Pulmonary artery endothelial cell (primary cell): ENCODE measurements at regions not wholly inside any gene's neighbourhood (a gene's known extent, or its start where the extent isn't known, plus 50 kb on each side); places are given as distances from the start of the nearest gene placed in this dataset.
"Not testable (repeated sequence)": the region's sequence is repeated elsewhere in the genome, so short reads cannot be mapped to it uniquely, and the experiment has no call there.

Experiments
- DNase-seq: peaks from one replicate; pipeline ENCODE4 v3.0.0-alpha.2; 2011; ENCODE audit warnings: low read depth, low spot score

GRCh38 chr6:44037847-44038542 is 89.3 kb downstream of the MRPL14 start:
- no peak for DNase-seq

DNA sequence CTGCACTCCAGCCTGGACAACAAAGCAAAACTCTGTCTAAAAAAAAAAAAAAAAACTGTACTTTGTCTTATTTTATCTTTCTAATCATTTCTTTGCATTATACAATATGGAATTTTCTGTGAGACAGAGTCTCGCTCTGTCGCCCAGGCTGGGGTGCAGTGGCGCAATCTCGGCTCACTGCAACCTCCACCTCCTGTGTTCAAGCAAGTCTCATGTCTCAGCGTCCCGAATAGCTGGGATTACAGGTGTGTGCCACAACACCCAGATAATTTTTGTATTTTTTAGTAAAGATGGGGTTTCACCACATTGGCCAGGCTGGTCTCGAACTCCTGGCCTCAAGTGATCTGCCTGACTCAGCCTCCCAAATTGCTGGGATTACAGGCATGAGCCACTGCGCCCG is 90.0 kb downstream of the MRPL14 start:
- not testable (repeated sequence) for DNase-seq

GRCh38 chr6:44036699-44037101 is 90.6 kb downstream of the MRPL14 start:
- DNase-seq = no peak

DNA sequence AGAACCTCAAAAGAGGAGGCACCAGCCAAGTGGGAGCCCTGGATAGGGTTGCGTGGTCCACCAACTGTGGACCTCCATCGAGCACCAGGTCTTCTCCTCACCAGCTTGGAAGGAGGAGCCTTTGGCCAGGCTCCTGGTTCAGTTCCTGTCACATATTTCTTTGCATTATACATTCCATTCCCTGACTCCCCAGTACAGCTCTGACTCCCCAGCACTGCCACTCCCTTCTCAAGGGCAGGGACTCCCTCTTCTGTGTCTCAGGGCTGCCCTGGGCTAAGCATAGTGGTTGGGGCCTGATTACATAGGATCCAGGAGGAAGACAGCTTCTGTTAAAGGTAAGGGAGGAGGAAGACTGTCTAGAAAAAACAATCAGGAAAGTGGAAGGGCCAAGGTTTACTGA is 91.1 kb downstream of the MRPL14 start:
- no peak for DNase-seq

- DNase-seq = no peak
Observed at GRCh38 chr6:44035621-44036020, 91.6 kb downstream of the MRPL14 start.

GRCh38 chr6:44034931-44035345 is 92.3 kb downstream of the MRPL14 start:
- no peak for DNase-seq

- no peak for DNase-seq
Observed at GRCh38 chr6:44034391-44034861, 92.8 kb downstream of the MRPL14 start.

DNA sequence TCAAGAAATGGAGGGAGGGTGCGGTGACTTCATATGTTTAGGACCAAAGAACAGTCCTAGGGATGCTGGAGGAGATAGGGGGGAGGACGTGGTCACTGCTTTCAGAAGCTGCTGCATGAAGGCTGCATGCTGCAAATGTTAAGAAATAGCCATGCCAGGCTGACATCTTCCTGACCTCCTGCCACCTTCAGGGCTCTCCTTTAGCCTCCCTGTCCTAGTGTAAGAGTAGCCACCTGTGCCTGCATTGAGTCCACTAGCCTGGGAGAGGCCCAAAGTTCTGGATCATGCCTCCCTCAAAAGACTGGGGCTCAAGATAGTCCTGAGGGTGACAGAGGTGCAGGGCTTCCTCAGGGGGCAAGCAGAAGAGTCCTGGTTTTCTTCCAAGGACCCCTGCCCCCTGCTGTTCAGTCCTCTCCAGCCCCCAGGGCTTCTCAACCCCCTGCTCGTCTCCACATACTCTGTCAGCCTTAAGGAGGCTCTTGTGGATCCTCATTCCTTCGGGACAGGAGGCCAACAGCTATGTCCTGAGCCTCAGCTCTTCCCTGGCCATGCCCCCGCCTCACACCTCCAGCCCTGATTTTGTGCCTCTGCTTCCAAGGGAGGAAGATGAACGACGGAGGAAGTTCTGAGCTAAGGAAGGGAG is 96.3 kb downstream of the MRPL14 start:
- no peak for DNase-seq

- DNase-seq = no peak
Observed at GRCh38 chr6:44029444-44030185, 97.6 kb downstream of the MRPL14 start.

GRCh38 chr6:44028789-44029310 is 98.4 kb downstream of the MRPL14 start:
- DNase-seq = no peak

DNA sequence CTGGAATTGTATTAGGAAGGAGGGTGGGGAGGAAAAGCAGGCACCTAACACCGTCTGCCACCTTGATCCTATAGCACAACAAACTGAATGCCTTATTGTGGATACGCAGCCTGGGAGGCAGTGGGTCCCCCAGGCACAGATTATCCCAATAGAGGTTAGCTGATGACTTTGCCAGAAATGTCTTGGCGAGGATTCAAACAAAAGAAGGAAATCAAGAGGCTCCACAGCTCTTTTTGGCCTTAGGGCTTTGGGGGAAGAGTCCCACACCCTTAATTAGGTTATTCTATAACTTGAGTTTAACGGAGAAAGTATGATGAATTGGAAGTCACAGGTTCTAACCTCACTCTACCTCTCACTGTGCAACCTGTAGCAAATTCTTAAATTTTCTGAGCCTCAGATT is 102.0 kb downstream of the MRPL14 start:
- DNase-seq = no peak

DNA sequence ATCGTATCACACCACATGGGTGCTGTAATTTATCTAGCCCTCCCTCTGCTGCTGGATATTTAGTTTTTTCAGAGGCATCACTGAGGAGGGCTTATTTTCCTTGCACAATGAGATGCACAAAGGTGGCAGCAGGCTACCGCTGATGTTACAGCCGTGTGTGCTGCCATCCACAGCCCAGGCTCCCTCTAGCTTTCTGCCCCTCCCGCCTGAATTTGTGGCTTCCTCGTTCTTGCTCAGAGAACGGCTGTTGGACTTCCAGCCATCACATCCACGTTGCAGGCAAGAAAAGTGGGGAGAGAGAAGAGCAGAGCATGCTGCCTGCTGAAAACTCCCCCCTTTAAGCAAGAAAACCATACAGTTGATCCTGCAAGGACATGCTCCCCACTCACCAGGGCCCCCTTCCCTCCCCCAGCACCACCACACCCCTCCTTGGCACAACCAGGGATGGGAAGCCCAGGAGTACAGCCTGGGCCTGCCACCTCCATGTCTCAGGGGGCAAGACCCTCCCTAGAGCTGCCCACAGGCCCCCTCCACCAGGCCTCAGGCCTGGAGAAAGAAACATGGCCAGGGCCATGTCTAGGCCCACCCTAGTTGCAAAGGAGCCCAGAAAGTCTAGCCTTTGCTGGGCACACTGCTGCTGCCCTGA is 102.6 kb downstream of the MRPL14 start:
- DNase-seq = no peak

- no peak for DNase-seq
Observed at GRCh38 chr6:44023586-44024454, 103.4 kb downstream of the MRPL14 start.

GRCh38 chr6:44022671-44023352 is 104.4 kb downstream of the MRPL14 start:
- no peak for DNase-seq

DNA sequence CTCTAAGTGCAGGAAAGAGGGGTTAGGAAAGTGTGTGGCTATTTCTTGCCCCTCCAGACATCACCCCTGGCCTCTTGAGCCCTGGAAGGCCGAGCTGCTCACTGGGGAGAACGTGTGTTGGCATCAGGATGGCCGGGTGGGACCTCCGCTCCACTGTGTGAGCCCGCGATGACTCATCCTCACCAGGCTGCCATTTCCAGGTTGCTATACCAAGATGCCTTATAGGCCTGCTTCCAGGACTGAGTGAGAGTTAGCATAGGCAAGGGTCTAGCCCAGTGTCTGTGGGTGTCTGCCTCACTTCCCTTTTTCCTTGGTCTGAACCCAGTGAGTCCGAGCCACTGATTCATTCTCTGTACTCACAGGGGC is 105.0 kb downstream of the MRPL14 start:
- no peak for DNase-seq

DNA sequence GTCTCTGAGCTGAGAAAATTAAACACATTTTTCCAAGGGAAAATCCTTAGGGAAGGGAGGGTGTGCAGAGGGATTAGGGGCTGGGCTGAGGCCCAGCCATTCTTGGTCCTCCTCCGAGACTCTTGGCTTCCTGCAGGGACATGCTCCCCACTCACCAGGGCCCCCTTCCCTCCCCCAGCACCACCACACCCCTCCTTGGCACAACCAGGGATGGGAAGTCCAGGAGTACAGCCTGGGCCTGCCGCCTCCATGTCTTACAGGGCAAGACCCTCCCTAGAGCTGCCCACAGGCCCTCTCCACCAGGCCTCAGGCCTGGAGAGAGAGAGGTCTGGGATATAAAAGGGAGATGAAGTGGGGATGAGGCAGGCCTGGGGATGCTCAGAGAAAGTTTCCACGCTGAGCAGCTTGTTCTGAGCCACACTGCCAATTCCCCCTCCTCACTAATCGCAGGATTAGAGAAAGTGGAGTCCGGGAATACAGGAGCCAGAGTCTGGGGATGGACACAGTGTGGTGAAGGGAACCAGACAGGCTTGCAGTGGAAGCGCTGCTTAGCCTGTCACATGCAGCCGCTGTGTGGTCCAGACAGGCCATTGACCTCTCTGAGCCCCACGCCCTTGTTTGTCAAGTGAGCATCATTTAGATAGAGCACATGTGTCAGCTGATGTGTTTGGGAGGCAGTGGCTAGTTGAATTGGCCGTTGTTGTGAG is 105.5 kb downstream of the MRPL14 start:
- no peak for DNase-seq

DNA sequence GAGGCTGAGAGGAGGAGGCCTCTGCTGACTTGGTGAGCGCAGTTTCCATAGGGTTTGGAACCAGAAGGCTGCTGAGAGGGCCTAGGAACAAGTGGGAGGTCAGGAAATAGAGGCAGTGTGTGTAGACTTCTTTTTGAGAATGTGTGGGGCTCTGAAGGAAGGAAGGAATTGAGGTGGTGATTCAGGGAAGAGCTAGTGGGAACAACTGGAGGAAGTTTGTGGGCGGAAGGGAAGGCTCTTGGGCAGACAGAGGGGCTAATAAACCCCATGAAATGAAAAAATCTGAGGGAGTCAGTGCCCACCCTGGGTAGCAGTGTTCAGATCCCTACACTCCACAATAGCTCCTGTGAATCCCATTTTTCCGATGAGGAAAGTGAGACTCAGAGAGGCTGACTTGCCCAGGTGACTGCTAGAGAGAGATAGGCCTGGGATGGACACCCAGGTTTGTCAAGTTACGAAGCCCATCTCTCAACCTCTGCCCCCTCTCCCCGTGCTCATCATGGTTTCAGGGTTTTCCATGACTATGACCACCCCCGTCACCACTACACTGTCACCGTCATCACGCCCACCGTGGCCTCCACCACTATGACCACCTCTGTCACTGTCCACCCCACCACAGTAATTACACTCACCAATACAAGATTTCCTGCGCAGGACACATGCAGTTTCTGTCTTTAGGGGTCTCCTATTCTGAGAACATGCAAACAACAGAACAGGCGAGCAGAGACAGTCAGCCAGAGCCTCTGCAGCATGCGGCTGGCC is 106.4 kb downstream of the MRPL14 start:
- no peak for DNase-seq

DNA sequence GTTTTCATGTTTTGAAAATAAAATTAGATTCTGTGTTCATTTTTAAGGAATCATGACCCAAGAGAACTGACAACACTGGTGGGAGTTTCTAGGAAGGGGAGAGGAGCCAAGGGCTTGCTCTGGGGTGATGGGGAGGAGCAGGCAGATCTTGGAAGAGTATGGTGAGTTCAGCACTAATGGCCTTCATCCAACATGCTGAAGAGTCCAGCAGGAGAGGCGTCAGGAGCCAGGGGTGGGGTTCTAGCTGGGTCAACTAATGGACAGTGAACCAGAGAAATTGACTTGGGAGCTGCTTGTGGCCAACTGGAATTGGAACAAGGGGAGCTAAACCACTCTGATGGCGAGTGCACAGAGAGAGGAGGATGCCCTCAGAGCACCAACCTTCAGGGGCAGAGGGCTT is 107.1 kb downstream of the MRPL14 start:
- no peak for DNase-seq

DNA sequence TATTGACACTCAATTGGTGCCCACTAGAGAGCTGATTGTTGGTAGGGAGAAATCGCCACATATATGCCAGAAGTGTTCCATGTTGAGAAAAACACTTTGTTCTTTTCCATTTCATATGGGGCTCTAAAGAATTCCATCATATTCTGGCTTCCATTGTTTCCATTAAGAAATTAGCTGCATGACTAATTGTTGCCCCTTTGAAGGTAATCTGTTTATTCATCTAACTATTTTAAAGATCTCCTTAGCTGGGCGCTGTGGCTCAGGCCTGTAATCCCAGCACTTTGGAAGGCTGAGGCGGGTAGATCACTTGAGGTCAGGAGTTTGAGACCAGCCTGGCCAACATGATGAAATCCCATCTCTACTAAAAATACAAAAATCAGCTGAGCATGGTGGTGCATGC is 109.9 kb downstream of the MRPL14 start:
- not testable (repeated sequence) for DNase-seq
